ENCODE measurements at regions not wholly inside any gene's neighbourhood (a gene's known extent, or its start where the extent isn't known, plus 50 kb on each side); places are given as distances from the start of the nearest gene placed in this dataset.

- no peak for DNase-seq
Measured at GRCh38 chr18:55821219-55821618, 233.2 kb upstream of the TCF4 start.

- DNase-seq, result no peak
Measured at GRCh38 chr18:55819448-55819847, 231.5 kb upstream of the TCF4 start.

- DNase-seq, result no peak
Measured at GRCh38 chr18:55818284-55818683, 230.3 kb upstream of the TCF4 start.

- no peak for DNase-seq
Measured at GRCh38 chr18:55811925-55812324, 223.9 kb upstream of the TCF4 start.

- no peak for DNase-seq
Measured at GRCh38 chr18:55805666-55806065, 217.7 kb upstream of the TCF4 start.

- no peak for DNase-seq
Measured at GRCh38 chr18:55795101-55795669, 207.2 kb upstream of the TCF4 start.

GRCh38 chr18:55794288-55795052 is 206.5 kb upstream of the TCF4 start:
- DNase-seq, result no peak

- no peak for DNase-seq
Measured at GRCh38 chr18:55790296-55790695, 202.3 kb upstream of the TCF4 start.

- no peak for DNase-seq
Measured at GRCh38 chr18:55787536-55788073, 199.6 kb upstream of the TCF4 start.

- no peak for DNase-seq
Measured at GRCh38 chr18:55786651-55787272, 198.8 kb upstream of the TCF4 start.

- DNase-seq, result no peak
Measured at GRCh38 chr18:55783921-55784320, 195.9 kb upstream of the TCF4 start.

- peak in 1 of 2 donors; percentile 62 for DNase-seq
Measured at GRCh38 chr18:55781481-55781957, 193.5 kb upstream of the TCF4 start.

- DNase-seq, result no peak
Measured at GRCh38 chr18:55780586-55781071, 192.6 kb upstream of the TCF4 start.

GRCh38 chr18:55779691-55780585 is 191.9 kb upstream of the TCF4 start:
- no peak for DNase-seq

- peak in 1 of 2 donors; percentile 95 for DNase-seq
Measured at GRCh38 chr18:55778788-55779690, 191.0 kb upstream of the TCF4 start.

GRCh38 chr18:55777666-55778304 is 189.8 kb upstream of the TCF4 start:
- DNase-seq, result no peak

GRCh38 chr18:55775972-55776371 is 188.0 kb upstream of the TCF4 start:
- DNase-seq, result no peak

- no peak for DNase-seq
Measured at GRCh38 chr18:55774505-55774904, 186.5 kb upstream of the TCF4 start.

- no peak for DNase-seq
Measured at GRCh38 chr18:55768255-55768654, 180.3 kb upstream of the TCF4 start.

GRCh38 chr18:55764386-55764785 is 176.4 kb upstream of the TCF4 start:
- DNase-seq, result no peak

GRCh38 chr18:55763805-55764204 is 175.8 kb upstream of the TCF4 start:
- DNase-seq, result no peak
